Karpas-422 (cell line): ENCODE measurements at regions not wholly inside any gene's neighbourhood (a gene's known extent, or its start where the extent isn't known, plus 50 kb on each side); places are given as distances from the start of the nearest gene placed in this dataset.

Source experiments
- DNase-seq: peaks from one replicate; pipeline ENCODE4 v3.0.0-alpha.2; 2015
- H2AFZ ChIP-seq: fragments of 200-600 bp; sonication (generic); 2 replicates; pipeline ENCODE4 v1.6.1; 2014; ENCODE audit warnings: antibody characterized with exemption, low read length, mixed read lengths
- H3K27ac ChIP-seq: fragments of 200-600 bp; sonication (generic); 2 replicates; pipeline ENCODE4 v1.5.1; 2014; ENCODE audit warnings: mild to moderate bottlenecking, low read length, moderate library complexity
- H3K27me3 ChIP-seq: fragments of 200-600 bp; sonication (generic); 2 replicates; pipeline ENCODE4 v1.6.1; 2014; ENCODE audit warnings: low read length, mixed read lengths
- H3K36me3 ChIP-seq: fragments of 200-600 bp; sonication (generic); 2 replicates; pipeline ENCODE4 v1.6.1; 2014; ENCODE audit warnings: low read length, mixed read lengths; ENCODE audit not compliant: insufficient read depth
- H3K4me1 ChIP-seq: fragments of 200-600 bp; sonication (generic); 2 replicates; pipeline ENCODE4 v1.6.1; 2014; ENCODE audit warnings: mild to moderate bottlenecking, low read length, mixed read lengths
- H3K4me2 ChIP-seq: fragments of 200-600 bp; sonication (generic); 2 replicates; pipeline ENCODE4 v1.6.1; 2014; ENCODE audit warnings: low read length, low read depth, mild to moderate bottlenecking; ENCODE audit not compliant: poor library complexity, severe bottlenecking
- H3K4me3 ChIP-seq: fragments of 200-600 bp; sonication (generic); 2 replicates; pipeline ENCODE4 v1.5.1; 2014; ENCODE audit warnings: mild to moderate bottlenecking, antibody characterized with exemption, low read length, mixed read lengths
- H3K79me2 ChIP-seq: fragments of 200-600 bp; sonication (generic); 2 replicates; pipeline ENCODE4 v1.6.1; 2014; ENCODE audit warnings: mild to moderate bottlenecking, low read length, mixed read lengths
- H3K9ac ChIP-seq: fragments of 200-600 bp; sonication (generic); 2 replicates; pipeline ENCODE4 v1.6.0; 2014; ENCODE audit warnings: low read length
- H3K9me2 ChIP-seq: fragments of 200-600 bp; sonication (generic), shearing (Covaris generic); replicated peaks from 2 replicates; pipeline ENCODE4 v1.6.0; 2014; ENCODE audit warnings: mild to moderate bottlenecking, low read length, moderate library complexity; ENCODE audit not compliant: insufficient read depth
- H3K9me3 ChIP-seq: fragments of 300-700, 200-600 bp; sonication (generic); 2 replicates; pipeline ENCODE4 v1.6.1; 2014; ENCODE audit warnings: low read length, mixed read lengths
- H4K20me1 ChIP-seq: fragments of 200-600 bp; sonication (generic); 2 replicates; pipeline ENCODE4 v1.6.1; 2014; ENCODE audit warnings: mild to moderate bottlenecking, antibody characterized with exemption, low read length, low read depth; ENCODE audit not compliant: insufficient read depth

- no peaks in the 10 kb centered on the region for H4K20me1 ChIP-seq
- H3K9ac ChIP-seq: no peak overlapping the region
- H3K27ac ChIP-seq: no peak overlapping the region
- no peaks in the 10 kb centered on the region for H3K9me3 ChIP-seq
- H3K4me1 ChIP-seq: no peaks in the 10 kb centered on the region
- no peak for DNase-seq
- no peaks in the 10 kb centered on the region for H3K36me3 ChIP-seq
- H3K27me3 ChIP-seq: no peaks in the 10 kb centered on the region
- no peaks in the 10 kb centered on the region for H3K79me2 ChIP-seq
- H2AFZ ChIP-seq: no peak overlapping the region
- H3K4me3 ChIP-seq: no peak overlapping the region
- H3K9me2 ChIP-seq: no peaks in the 10 kb centered on the region
- H3K4me2 ChIP-seq: no peak overlapping the region
These were observed 193.9 kb downstream of the DLL1 start for GRCh38 chr6:170096803-170097504.

GRCh38 chr6:170096191-170096802, 194.6 kb downstream of the DLL1 start:
- no peaks in the 10 kb centered on the region for H3K79me2 ChIP-seq
- H3K4me2 ChIP-seq: no peak overlapping the region
- H3K9me2 ChIP-seq: no peaks in the 10 kb centered on the region
- no peak overlapping the region for H3K9ac ChIP-seq
- no peaks in the 10 kb centered on the region for H3K27me3 ChIP-seq
- no peaks in the 10 kb centered on the region for H3K9me3 ChIP-seq
- no peak overlapping the region for H3K27ac ChIP-seq
- H4K20me1 ChIP-seq: no peaks in the 10 kb centered on the region
- H3K36me3 ChIP-seq: no peaks in the 10 kb centered on the region
- H2AFZ ChIP-seq: no peak overlapping the region
- H3K4me1 ChIP-seq: no peaks in the 10 kb centered on the region
- no peak overlapping the region for H3K4me3 ChIP-seq
- DNase-seq: no peak

- H3K36me3 ChIP-seq: no peaks in the 10 kb centered on the region
- H4K20me1 ChIP-seq: no peaks in the 10 kb centered on the region
- H3K9ac ChIP-seq: no peak overlapping the region
- H3K79me2 ChIP-seq: no peaks in the 10 kb centered on the region
- no peaks in the 10 kb centered on the region for H3K9me3 ChIP-seq
- no peak overlapping the region for H3K27ac ChIP-seq
- no peak for DNase-seq
- H3K4me2 ChIP-seq: no peak overlapping the region
- H3K9me2 ChIP-seq: no peaks in the 10 kb centered on the region
- no peaks in the 10 kb centered on the region for H3K27me3 ChIP-seq
- H2AFZ ChIP-seq: no peak overlapping the region
- H3K4me3 ChIP-seq: no peak overlapping the region
- no peaks in the 10 kb centered on the region for H3K4me1 ChIP-seq
These were observed 195.5 kb downstream of the DLL1 start for GRCh38 chr6:170095273-170095981.

GRCh38 chr6:170094686-170095272, 196.1 kb downstream of the DLL1 start:
- no peaks in the 10 kb centered on the region for H3K9me3 ChIP-seq
- peaks cover 2% of the 10 kb centered on the region for H3K4me1 ChIP-seq
- no peak overlapping the region for H3K4me2 ChIP-seq
- H2AFZ ChIP-seq: no peak overlapping the region
- H3K9me2 ChIP-seq: no peaks in the 10 kb centered on the region
- no peaks in the 10 kb centered on the region for H3K36me3 ChIP-seq
- H3K9ac ChIP-seq: no peak overlapping the region
- DNase-seq: no peak
- no peaks in the 10 kb centered on the region for H3K27me3 ChIP-seq
- H3K27ac ChIP-seq: no peak overlapping the region
- no peaks in the 10 kb centered on the region for H4K20me1 ChIP-seq
- H3K79me2 ChIP-seq: no peaks in the 10 kb centered on the region
- H3K4me3 ChIP-seq: no peak overlapping the region

GRCh38 chr6:170093658-170094596, 197.0 kb downstream of the DLL1 start:
- Histone ChIP-seq H3K4me3 (no peak overlapping the region), H3K36me3 (no peaks in the 10 kb centered on the region), H3K9me3 (no peaks in the 10 kb centered on the region), H3K4me2 (no peak overlapping the region), H3K9me2 (no peaks in the 10 kb centered on the region), H3K79me2 (no peaks in the 10 kb centered on the region), H3K27ac (no peak overlapping the region), H2AFZ (no peak overlapping the region), H3K27me3 (no peaks in the 10 kb centered on the region), H3K9ac (no peak overlapping the region), H4K20me1 (no peaks in the 10 kb centered on the region), H3K4me1 (peaks cover 10% of the 10 kb centered on the region)
- DNase-seq: no peak

GRCh38 chr6:170093276-170093657, 197.6 kb downstream of the DLL1 start:
- no peak overlapping the region for H3K27ac ChIP-seq
- no peak overlapping the region for H2AFZ ChIP-seq
- H3K9me2 ChIP-seq: no peaks in the 10 kb centered on the region
- DNase-seq: no peak
- no peak overlapping the region for H3K9ac ChIP-seq
- H3K79me2 ChIP-seq: no peaks in the 10 kb centered on the region
- H3K4me2 ChIP-seq: no peak overlapping the region
- no peak overlapping the region for H3K4me3 ChIP-seq
- no peaks in the 10 kb centered on the region for H3K9me3 ChIP-seq
- H3K36me3 ChIP-seq: no peaks in the 10 kb centered on the region
- H4K20me1 ChIP-seq: no peaks in the 10 kb centered on the region
- H3K4me1 ChIP-seq: peaks cover 16% of the 10 kb centered on the region
- no peaks in the 10 kb centered on the region for H3K27me3 ChIP-seq

- no peak overlapping the region for H3K9ac ChIP-seq
- H3K4me3 ChIP-seq: no peak overlapping the region
These were observed 198.1 kb downstream of the DLL1 start for GRCh38 chr6:170092826-170093225.

More at GRCh38 chr6:170092826-170093225, 198.1 kb downstream of the DLL1 start:
- Histone ChIP-seq H2AFZ (no peak overlapping the region), H3K4me1 (peaks cover 17% of the 10 kb centered on the region), H3K36me3 (no peaks in the 10 kb centered on the region), H3K27ac (no peak overlapping the region), H3K27me3 (no peaks in the 10 kb centered on the region), H3K9me3 (no peaks in the 10 kb centered on the region), H4K20me1 (no peaks in the 10 kb centered on the region), H3K4me2 (no peak overlapping the region), H3K9me2 (no peaks in the 10 kb centered on the region), H3K79me2 (no peaks in the 10 kb centered on the region)
- no peak for DNase-seq
